SH-SY5Y (cell line): ENCODE measurements at regions not wholly inside any gene's neighbourhood (a gene's known extent, or its start where the extent isn't known, plus 50 kb on each side); places are given as distances from the start of the nearest gene placed in this dataset.

ENCODE experiments used
- GATA2 ChIP-seq: IDR thresholded peaks from 2 replicates; pipeline ENCODE4 v1.6.1; 2011; ENCODE audit warnings: mild to moderate bottlenecking, low read depth, low read length
- GATA3 ChIP-seq: IDR thresholded peaks from 2 replicates; pipeline ENCODE4 v1.6.1; 2011; ENCODE audit warnings: low read depth, mild to moderate bottlenecking, low read length, moderate library complexity

GRCh38 chrX:4570151-4570550 is 856.7 kb upstream of the PRKX start:
- TF ChIP-seq GATA2, result no peak
- TF ChIP-seq GATA3, result no peak
